CD8-positive, alpha-beta memory T cell (primary cell): ENCODE measurements at regions not wholly inside any gene's neighbourhood (a gene's known extent, or its start where the extent isn't known, plus 50 kb on each side); places are given as distances from the start of the nearest gene placed in this dataset.

Experiments
- CTCF ChIA-PET: fragments of 350-600 bp; sonication (Branson Sonifier 250); formaldehyde crosslinking; loops from one replicate; lab custom pipeline; 2021; ENCODE audit warnings: antibody characterized with exemption; lab: Charles Lee
- POLR2A ChIA-PET: fragments of 350-600 bp; sonication (Branson Sonifier 250); formaldehyde crosslinking; loops from one replicate; lab custom pipeline; 2021; ENCODE audit warnings: antibody characterized with exemption; lab: Charles Lee
- DNase-seq, 5 donors: peaks; one replicate each; pipeline versions ENCODE4 v3.0.0 to v3.0.0-alpha.2; 2020 to 2022; ENCODE audit warnings: mixed read lengths in 1 of 5
- H3K27ac ChIP-seq: one replicate; pipeline ENCODE4 v1.7.0; 2013; ENCODE audit warnings: low read depth, mild to moderate bottlenecking, low read length, moderate library complexity
- H3K27me3 ChIP-seq: 2 replicates; pipeline ENCODE4 v1.7.0; 2013; ENCODE audit warnings: low read length, mild to moderate bottlenecking; ENCODE audit not compliant: insufficient read depth, poor library complexity, severe bottlenecking
- H3K36me3 ChIP-seq: 2 replicates; pipeline ENCODE4 v1.7.0; 2013; ENCODE audit warnings: mild to moderate bottlenecking, low read length, moderate library complexity; ENCODE audit not compliant: insufficient read depth
- H3K4me1 ChIP-seq: 2 replicates; pipeline ENCODE4 v1.7.0; 2013; ENCODE audit warnings: mild to moderate bottlenecking, low read length, moderate library complexity; ENCODE audit not compliant: insufficient read depth
- H3K4me3 ChIP-seq: 2 replicates; pipeline ENCODE4 v1.7.0; 2013; ENCODE audit warnings: mild to moderate bottlenecking, low read length
- H3K9me3 ChIP-seq: 2 replicates; pipeline ENCODE4 v1.7.0; 2013; ENCODE audit warnings: mild to moderate bottlenecking, low read length
- H3K27ac Mint-ChIP-seq, 8 donors: one replicate each; pipeline ENCODE4 v1.8.0; 2020 to 2021; ENCODE audit warnings: mixed read lengths in 8 of 8, mild to moderate bottlenecking in 6 of 8, inconsistent platforms in 3 of 8, moderate library complexity in 3 of 8
- H3K27me3 Mint-ChIP-seq, 2 donors: one replicate each; pipeline ENCODE4 v1.8.0; 2020 to 2021; ENCODE audit warnings: mixed read lengths in 2 of 2, mild to moderate bottlenecking in 1 of 2, moderate library complexity in 1 of 2
- H3K36me3 Mint-ChIP-seq, 3 donors: one replicate each; pipeline ENCODE4 v1.8.0; 2020 to 2021; ENCODE audit warnings: mixed read lengths in 3 of 3, inconsistent platforms in 1 of 3, mild to moderate bottlenecking in 1 of 3
- H3K4me1 Mint-ChIP-seq, 3 donors: one replicate each; pipeline ENCODE4 v1.8.0; 2020 to 2021; ENCODE audit warnings: mixed read lengths in 3 of 3, inconsistent platforms in 1 of 3, mild to moderate bottlenecking in 1 of 3
- H3K4me3 Mint-ChIP-seq, 7 donors: one replicate each; pipeline ENCODE4 v1.8.0; 2020 to 2021; ENCODE audit warnings: mixed read lengths in 7 of 7, mild to moderate bottlenecking in 6 of 7, moderate library complexity in 4 of 7, inconsistent platforms in 2 of 7
- H3K9me3 Mint-ChIP-seq, 5 donors: one replicate each; pipeline ENCODE4 v1.8.0; 2020 to 2022; ENCODE audit warnings: mixed read lengths in 5 of 5, mild to moderate bottlenecking in 3 of 5, moderate library complexity in 2 of 5, inconsistent platforms in 1 of 5

DNA sequence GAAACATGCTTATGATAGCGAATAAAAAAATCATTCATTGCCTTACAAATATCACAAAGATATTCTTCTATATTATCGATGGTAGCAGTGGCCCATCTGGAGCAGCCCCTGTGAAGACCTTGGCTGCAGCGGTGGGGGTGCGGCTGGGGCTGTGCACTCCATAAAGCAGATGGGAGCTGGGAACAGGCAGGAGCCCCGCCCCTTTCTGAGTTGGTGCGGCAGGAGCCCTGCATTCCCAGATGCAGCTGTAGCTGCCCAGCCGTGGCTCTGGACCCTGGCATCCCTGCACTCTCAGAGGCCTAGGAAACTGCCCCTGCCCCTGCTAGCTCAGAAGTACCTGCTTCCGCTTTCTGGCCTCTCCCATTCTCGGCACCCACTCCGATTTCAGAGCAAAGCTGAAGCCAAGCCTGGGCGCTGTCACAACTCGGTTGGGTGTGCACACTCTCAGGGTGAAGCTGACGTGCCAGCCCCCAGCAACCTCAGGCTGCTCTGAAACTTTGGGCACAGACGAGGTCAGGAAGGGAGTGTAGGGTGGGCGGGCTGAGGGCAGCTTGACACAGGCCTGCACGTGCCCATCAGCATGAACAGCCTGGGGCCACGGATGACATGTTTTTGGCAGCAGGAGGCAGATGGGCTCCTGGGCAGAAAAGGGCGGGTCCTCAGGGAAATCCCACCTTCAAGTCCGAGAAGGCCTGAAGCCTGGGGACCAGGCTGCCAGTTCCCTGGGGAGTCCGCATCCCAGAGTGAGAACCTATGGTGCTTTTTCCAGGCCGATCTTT is 1440.8 kb upstream of the ACO1 start:
- DNase-seq = no peak
- peaks cover 2 to 15% (median 5%) of the 10 kb centered on the region in 5 donors for H3K9me3 Mint-ChIP-seq
- Histone ChIP-seq H3K4me3 (no peak overlapping the region), H3K4me1 (no peaks in the 10 kb centered on the region), H3K27ac (no peak overlapping the region), H3K27me3 (no peaks in the 10 kb centered on the region), H3K9me3 (no peaks in the 10 kb centered on the region), H3K36me3 (no peaks in the 10 kb centered on the region)
- H3K4me3 Mint-ChIP-seq = no peak overlapping the region
- ChIA-PET POLR2A (no interaction called here), CTCF (no interaction called here)
- no peak overlapping the region for H3K27ac Mint-ChIP-seq
- H3K27me3 Mint-ChIP-seq = peaks cover 0 to 3% of the 10 kb centered on the region in 2 donors
- no peaks in the 10 kb centered on the region for H3K4me1 Mint-ChIP-seq
- H3K36me3 Mint-ChIP-seq = no peaks in the 10 kb centered on the region

DNA sequence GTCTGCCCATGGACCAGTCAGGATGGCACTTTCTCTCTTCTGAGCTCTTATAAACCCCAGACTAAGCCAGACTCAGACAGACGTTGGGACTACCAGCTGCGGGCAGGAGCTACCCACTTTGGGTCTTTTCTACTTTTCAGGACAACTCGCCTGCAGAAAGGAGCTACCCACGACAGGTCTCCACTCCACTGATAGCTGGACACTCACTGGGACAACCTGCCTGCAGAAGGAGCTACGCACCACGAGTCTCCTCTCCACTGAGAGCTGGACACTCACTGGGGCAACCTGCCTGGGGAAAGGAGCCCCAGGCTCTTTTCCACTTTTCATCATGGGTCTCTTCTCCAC is 1440.2 kb upstream of the ACO1 start:
- peaks cover 0 to 3% of the 10 kb centered on the region in 2 donors for H3K27me3 Mint-ChIP-seq
- no peaks in the 10 kb centered on the region for H3K27me3 ChIP-seq
- H3K27ac Mint-ChIP-seq = no peak overlapping the region
- no peak overlapping the region for H3K4me3 ChIP-seq
- no peaks in the 10 kb centered on the region for H3K4me1 Mint-ChIP-seq
- H3K9me3 ChIP-seq = no peaks in the 10 kb centered on the region
- H3K36me3 Mint-ChIP-seq = no peaks in the 10 kb centered on the region
- no peak for DNase-seq
- no peak overlapping the region for H3K27ac ChIP-seq
- H3K4me3 Mint-ChIP-seq = no peak overlapping the region
- CTCF ChIA-PET = no interaction called here
- no peaks in the 10 kb centered on the region for H3K4me1 ChIP-seq
- H3K36me3 ChIP-seq = no peaks in the 10 kb centered on the region
- POLR2A ChIA-PET = no interaction called here
- H3K9me3 Mint-ChIP-seq = peaks cover 2 to 18% (median 7%) of the 10 kb centered on the region in 5 donors

- Mint-ChIP-seq H3K9me3 (peaks cover 2 to 24% (median 8%) of the 10 kb centered on the region in 5 donors), H3K4me1 (no peaks in the 10 kb centered on the region), H3K36me3 (no peaks in the 10 kb centered on the region), H3K4me3 (no peak overlapping the region), H3K27ac (no peak overlapping the region), H3K27me3 (peaks cover 0 to 3% of the 10 kb centered on the region in 2 donors)
- Histone ChIP-seq H3K27ac (no peak overlapping the region), H3K36me3 (no peaks in the 10 kb centered on the region), H3K27me3 (no peaks in the 10 kb centered on the region), H3K4me1 (no peaks in the 10 kb centered on the region), H3K9me3 (no peaks in the 10 kb centered on the region), H3K4me3 (no peak overlapping the region)
- ChIA-PET CTCF (no interaction called here), POLR2A (no interaction called here)
- no peak for DNase-seq
Observed at GRCh38 chr9:30944741-30945280, 1439.6 kb upstream of the ACO1 start.

DNA sequence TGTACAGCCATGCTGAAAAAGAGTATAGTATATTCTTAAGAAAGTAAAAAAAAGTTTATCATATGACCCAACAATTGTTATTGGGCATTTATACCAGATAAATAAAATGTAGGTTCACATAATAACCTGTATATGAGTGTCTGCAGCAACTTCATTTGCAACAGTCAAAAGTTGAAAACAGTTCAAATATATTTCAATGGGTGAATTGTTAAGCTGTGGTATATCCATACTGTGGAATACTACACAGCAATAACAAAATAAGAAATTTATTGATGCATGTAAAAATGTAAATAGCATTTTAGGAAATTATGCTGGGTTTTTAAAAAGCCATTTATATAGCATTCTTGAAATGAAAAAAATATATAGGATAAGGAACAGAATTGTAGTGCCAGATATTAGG is 1420.1 kb upstream of the ACO1 start:
- Histone ChIP-seq H3K27ac (no peak overlapping the region), H3K27me3 (no peaks in the 10 kb centered on the region), H3K4me3 (no peak overlapping the region), H3K9me3 (no peaks in the 10 kb centered on the region), H3K4me1 (no peaks in the 10 kb centered on the region), H3K36me3 (no peaks in the 10 kb centered on the region)
- no peaks in the 10 kb centered on the region for H3K4me1 Mint-ChIP-seq
- H3K9me3 Mint-ChIP-seq = peaks cover 0 to 4% (median 0%) of the 10 kb centered on the region in 5 donors
- H3K4me3 Mint-ChIP-seq = no peak overlapping the region
- no peaks in the 10 kb centered on the region for H3K36me3 Mint-ChIP-seq
- ChIA-PET POLR2A (no interaction called here), CTCF (no interaction called here)
- peaks cover 0 to 3% of the 10 kb centered on the region in 2 donors for H3K27me3 Mint-ChIP-seq
- no peak overlapping the region for H3K27ac Mint-ChIP-seq
- DNase-seq = no peak

GRCh38 chr9:30967476-30967875 is 1417.0 kb upstream of the ACO1 start:
- ChIA-PET POLR2A (no interaction called here), CTCF (no interaction called here)
- H3K9me3 Mint-ChIP-seq = peaks cover 0 to 4% (median 0%) of the 10 kb centered on the region in 5 donors
- Histone ChIP-seq H3K36me3 (no peaks in the 10 kb centered on the region), H3K27ac (no peak overlapping the region), H3K27me3 (no peaks in the 10 kb centered on the region), H3K4me3 (no peak overlapping the region), H3K9me3 (no peaks in the 10 kb centered on the region), H3K4me1 (no peaks in the 10 kb centered on the region)
- no peaks in the 10 kb centered on the region for H3K36me3 Mint-ChIP-seq
- peaks cover 0 to 3% (median 2%) of the 10 kb centered on the region in 3 donors for H3K4me1 Mint-ChIP-seq
- no peak for DNase-seq
- H3K4me3 Mint-ChIP-seq = no peak overlapping the region
- H3K27me3 Mint-ChIP-seq = peaks cover 0 to 5% of the 10 kb centered on the region in 2 donors
- H3K27ac Mint-ChIP-seq = no peak overlapping the region

GRCh38 chr9:30970186-30970585 is 1414.3 kb upstream of the ACO1 start:
- H3K27ac Mint-ChIP-seq = no peak overlapping the region
- Histone ChIP-seq H3K9me3 (no peaks in the 10 kb centered on the region), H3K4me1 (no peaks in the 10 kb centered on the region), H3K36me3 (no peaks in the 10 kb centered on the region), H3K27me3 (no peaks in the 10 kb centered on the region), H3K4me3 (no peak overlapping the region), H3K27ac (no peak overlapping the region)
- H3K9me3 Mint-ChIP-seq = no peaks in the 10 kb centered on the region
- ChIA-PET CTCF (no interaction called here), POLR2A (no interaction called here)
- DNase-seq = no peak
- H3K36me3 Mint-ChIP-seq = no peaks in the 10 kb centered on the region
- H3K4me3 Mint-ChIP-seq = no peak overlapping the region
- H3K27me3 Mint-ChIP-seq = peaks cover 0 to 5% of the 10 kb centered on the region in 2 donors
- peaks cover 0 to 3% (median 2%) of the 10 kb centered on the region in 3 donors for H3K4me1 Mint-ChIP-seq

GRCh38 chr9:30970812-30971211 is 1413.6 kb upstream of the ACO1 start:
- no peak overlapping the region for H3K27ac Mint-ChIP-seq
- POLR2A ChIA-PET = no interaction called here
- H3K4me1 ChIP-seq = no peaks in the 10 kb centered on the region
- H3K36me3 Mint-ChIP-seq = no peaks in the 10 kb centered on the region
- no peak overlapping the region for H3K27ac ChIP-seq
- H3K36me3 ChIP-seq = no peaks in the 10 kb centered on the region
- CTCF ChIA-PET = no interaction called here
- no peak overlapping the region for H3K4me3 ChIP-seq
- peaks cover 0 to 5% of the 10 kb centered on the region in 2 donors for H3K27me3 Mint-ChIP-seq
- H3K27me3 ChIP-seq = no peaks in the 10 kb centered on the region
- H3K4me1 Mint-ChIP-seq = peaks cover 0 to 3% (median 2%) of the 10 kb centered on the region in 3 donors
- no peak overlapping the region for H3K4me3 Mint-ChIP-seq
- H3K9me3 ChIP-seq = no peaks in the 10 kb centered on the region
- DNase-seq = no peak
- H3K9me3 Mint-ChIP-seq = peaks cover 0 to 2% (median 0%) of the 10 kb centered on the region in 5 donors

GRCh38 chr9:30972654-30973053 is 1411.8 kb upstream of the ACO1 start:
- Histone ChIP-seq H3K4me1 (no peaks in the 10 kb centered on the region), H3K27me3 (no peaks in the 10 kb centered on the region), H3K36me3 (no peaks in the 10 kb centered on the region), H3K4me3 (no peak overlapping the region), H3K27ac (no peak overlapping the region), H3K9me3 (no peaks in the 10 kb centered on the region)
- Mint-ChIP-seq H3K36me3 (no peaks in the 10 kb centered on the region), H3K4me3 (no peak overlapping the region), H3K27me3 (peaks cover 0 to 4% of the 10 kb centered on the region in 2 donors), H3K9me3 (peaks cover 0 to 2% (median 0%) of the 10 kb centered on the region in 5 donors), H3K27ac (no peak overlapping the region), H3K4me1 (peaks cover 0 to 3% (median 2%) of the 10 kb centered on the region in 3 donors)
- DNase-seq = no peak
- CTCF ChIA-PET = no interaction called here
- POLR2A ChIA-PET = no interaction called here
